Panc1 (cell line): ENCODE measurements at regions not wholly inside any gene's neighbourhood (a gene's known extent, or its start where the extent isn't known, plus 50 kb on each side); places are given as distances from the start of the nearest gene placed in this dataset.

Experiments
- ATAC-seq: fragments of 200-7000 bp; cut with Tn5 transposase; 2 replicates; pipeline ENCODE4 v1.9.1; 2020; ENCODE audit warnings: mild to moderate bottlenecking, moderate library complexity
- BruUV-seq: library from RNA; stranded (reverse); fragments of 400-500 nt; replicated peaks from 2 replicates; lab custom pipeline; 2021; lab: Mats Ljungman, UMichigan
- CTCF ChIA-PET: fragments of 300-600 bp; sonication (Branson Sonifier 250); formaldehyde crosslinking; loops from one replicate; lab custom pipeline; 2022; ENCODE audit warnings: antibody characterized with exemption; lab: Charles Lee
- POLR2A ChIA-PET: fragments of 300-600 bp; sonication (Branson Sonifier 250); formaldehyde crosslinking; loops from one replicate; lab custom pipeline; 2022; ENCODE audit warnings: antibody characterized with exemption; lab: Charles Lee
- DNase-seq: peaks from one replicate; pipeline ENCODE4 v3.0.0-alpha.2; 2010; ENCODE audit warnings: low read depth, low spot score
- H3K27ac ChIP-seq: 2 replicates; pipeline ENCODE4 v1.5.1; 2011; ENCODE audit warnings: mild to moderate bottlenecking, low read length, inconsistent platforms
- H3K27me3 ChIP-seq: fragments of 200-500 bp; sonication (Bioruptor generic); 2 replicates; pipeline ENCODE4 v1.6.0; 2014; ENCODE audit warnings: low read length, inconsistent platforms; ENCODE audit not compliant: control insufficient read depth, insufficient read depth
- H3K36me3 ChIP-seq: fragments of 200-500 bp; sonication (Bioruptor generic); 2 replicates; pipeline ENCODE4 v1.5.1; 2014; ENCODE audit warnings: inconsistent platforms, mild to moderate bottlenecking, low read length, moderate library complexity; ENCODE audit not compliant: control insufficient read depth, insufficient read depth
- H3K4me1 ChIP-seq: 2 replicates; pipeline ENCODE4 v1.5.1; 2011; ENCODE audit warnings: inconsistent platforms, mild to moderate bottlenecking, low read length, moderate library complexity; ENCODE audit not compliant: control insufficient read depth, insufficient read depth
- H3K4me3 ChIP-seq, 2 experiments: 2 replicates each; pipeline ENCODE4 v1.5.1; 2011 to 2012; ENCODE audit warnings: low read depth in 2 of 2, low read length in 2 of 2, mild to moderate bottlenecking in 2 of 2, inconsistent platforms in 1 of 2, moderate library complexity in 1 of 2
- H3K9me3 ChIP-seq: fragments of 200-500 bp; sonication (Bioruptor generic); 2 replicates; pipeline ENCODE4 v1.5.1; 2014; ENCODE audit warnings: low read depth, mild to moderate bottlenecking, inconsistent platforms, low read length, moderate library complexity; ENCODE audit not compliant: control insufficient read depth, insufficient read depth
- POLR2AphosphoS5 ChIP-seq: IDR thresholded peaks from 2 replicates; pipeline ENCODE4 v1.6.1; 2012; ENCODE audit warnings: mild to moderate bottlenecking, low read depth, low read length, moderate library complexity
- SIN3A ChIP-seq: IDR thresholded peaks from 2 replicates; pipeline ENCODE4 v1.6.1; 2012; ENCODE audit warnings: low read depth, mild to moderate bottlenecking, low read length, moderate library complexity, borderline replicate concordance; ENCODE audit not compliant: insufficient read depth
- TCF7L2 ChIP-seq: IDR thresholded peaks from 2 replicates; pipeline ENCODE4 v1.6.1; 2011; ENCODE audit warnings: mild to moderate bottlenecking, low read depth, low read length, inconsistent platforms
- in situ Hi-C: cut with HindIII; loops from 2 replicates; pipeline ENCODE4 v1.10.0; 2016; ENCODE audit warnings: low sequenced_read_pairs, low pct_unique_long_range_greater_than_20kb
- intact Hi-C: fragments of 100-400 bp; cut with micrococcal nuclease; formaldehyde crosslinking; loops from one replicate; pipeline ENCODE4 v1.10.0; 2022; ENCODE audit not compliant: unreplicated experiment
- TF ChIP-seq, protein P1 (sequence below), 2 experiments: IDR thresholded peaks; 2 replicates each; pipeline ENCODE4 v1.6.1; 2011 to 2012; ENCODE audit warnings: low read depth in 2 of 2, control low read depth in 1 of 2, low read length in 1 of 2, mild to moderate bottlenecking in 1 of 2, moderate library complexity in 1 of 2; ENCODE audit not compliant: insufficient read depth in 1 of 2
- TF ChIP-seq, protein P2 (sequence below): fragments of 450-650 bp; IDR thresholded peaks from 2 replicates; pipeline ENCODE4 v1.5.1; 2017; ENCODE audit warnings: mild to moderate bottlenecking

DNA sequence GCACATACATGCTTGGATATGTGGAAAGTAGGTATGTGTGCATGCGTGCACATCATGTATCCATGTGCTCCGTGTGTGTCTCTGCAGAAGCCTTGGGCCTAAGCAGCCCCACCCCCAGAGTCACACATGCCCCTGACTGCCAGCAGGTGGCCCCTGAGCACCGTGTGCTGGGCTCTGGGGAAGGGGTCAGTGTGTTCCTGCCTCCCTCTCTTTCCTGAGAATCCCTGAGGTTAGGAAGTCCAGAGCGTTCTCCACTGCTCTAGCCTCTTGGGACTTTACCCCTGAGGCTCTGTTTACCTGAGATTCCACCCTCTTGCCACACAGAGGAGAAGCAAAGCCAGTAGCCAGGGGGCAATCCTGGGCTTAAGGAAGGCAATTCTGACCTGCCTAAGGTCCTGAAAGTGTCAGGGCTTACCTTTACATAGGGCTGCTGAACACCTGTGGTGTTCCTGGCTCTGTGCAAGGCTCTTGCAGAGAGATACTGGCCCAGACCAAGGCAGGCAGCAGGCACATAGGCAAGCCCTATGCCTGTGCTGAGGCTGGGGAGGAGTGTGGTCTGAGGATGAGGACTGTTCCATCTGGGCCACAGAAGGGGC is 207.3 kb downstream of the TMEM38B start:
- DNase-seq: no peak
- Histone ChIP-seq H3K27ac (peak overlapping the region; percentile 63; the same call in 1 of the 2 replicates), H3K27me3 (no peaks in the 10 kb centered on the region), H3K9me3 (no peaks in the 10 kb centered on the region), H3K36me3 (no peaks in the 10 kb centered on the region), H3K4me1 (no peaks in the 10 kb centered on the region), H3K4me3 (no peak overlapping the region)
- TF ChIP-seq, protein P1, sequence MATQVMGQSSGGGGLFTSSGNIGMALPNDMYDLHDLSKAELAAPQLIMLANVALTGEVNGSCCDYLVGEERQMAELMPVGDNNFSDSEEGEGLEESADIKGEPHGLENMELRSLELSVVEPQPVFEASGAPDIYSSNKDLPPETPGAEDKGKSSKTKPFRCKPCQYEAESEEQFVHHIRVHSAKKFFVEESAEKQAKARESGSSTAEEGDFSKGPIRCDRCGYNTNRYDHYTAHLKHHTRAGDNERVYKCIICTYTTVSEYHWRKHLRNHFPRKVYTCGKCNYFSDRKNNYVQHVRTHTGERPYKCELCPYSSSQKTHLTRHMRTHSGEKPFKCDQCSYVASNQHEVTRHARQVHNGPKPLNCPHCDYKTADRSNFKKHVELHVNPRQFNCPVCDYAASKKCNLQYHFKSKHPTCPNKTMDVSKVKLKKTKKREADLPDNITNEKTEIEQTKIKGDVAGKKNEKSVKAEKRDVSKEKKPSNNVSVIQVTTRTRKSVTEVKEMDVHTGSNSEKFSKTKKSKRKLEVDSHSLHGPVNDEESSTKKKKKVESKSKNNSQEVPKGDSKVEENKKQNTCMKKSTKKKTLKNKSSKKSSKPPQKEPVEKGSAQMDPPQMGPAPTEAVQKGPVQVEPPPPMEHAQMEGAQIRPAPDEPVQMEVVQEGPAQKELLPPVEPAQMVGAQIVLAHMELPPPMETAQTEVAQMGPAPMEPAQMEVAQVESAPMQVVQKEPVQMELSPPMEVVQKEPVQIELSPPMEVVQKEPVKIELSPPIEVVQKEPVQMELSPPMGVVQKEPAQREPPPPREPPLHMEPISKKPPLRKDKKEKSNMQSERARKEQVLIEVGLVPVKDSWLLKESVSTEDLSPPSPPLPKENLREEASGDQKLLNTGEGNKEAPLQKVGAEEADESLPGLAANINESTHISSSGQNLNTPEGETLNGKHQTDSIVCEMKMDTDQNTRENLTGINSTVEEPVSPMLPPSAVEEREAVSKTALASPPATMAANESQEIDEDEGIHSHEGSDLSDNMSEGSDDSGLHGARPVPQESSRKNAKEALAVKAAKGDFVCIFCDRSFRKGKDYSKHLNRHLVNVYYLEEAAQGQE (IDR thresholded peaks at IDR 0.05; ENCODE audit: insufficient read depth in 1 of 2, low read depth in 2 of 2, low read length in 1 of 2): no peak
- TF ChIP-seq TCF7L2 (no peak), POLR2AphosphoS5 (no peak), SIN3A (no peak)
- TF ChIP-seq, protein P2, sequence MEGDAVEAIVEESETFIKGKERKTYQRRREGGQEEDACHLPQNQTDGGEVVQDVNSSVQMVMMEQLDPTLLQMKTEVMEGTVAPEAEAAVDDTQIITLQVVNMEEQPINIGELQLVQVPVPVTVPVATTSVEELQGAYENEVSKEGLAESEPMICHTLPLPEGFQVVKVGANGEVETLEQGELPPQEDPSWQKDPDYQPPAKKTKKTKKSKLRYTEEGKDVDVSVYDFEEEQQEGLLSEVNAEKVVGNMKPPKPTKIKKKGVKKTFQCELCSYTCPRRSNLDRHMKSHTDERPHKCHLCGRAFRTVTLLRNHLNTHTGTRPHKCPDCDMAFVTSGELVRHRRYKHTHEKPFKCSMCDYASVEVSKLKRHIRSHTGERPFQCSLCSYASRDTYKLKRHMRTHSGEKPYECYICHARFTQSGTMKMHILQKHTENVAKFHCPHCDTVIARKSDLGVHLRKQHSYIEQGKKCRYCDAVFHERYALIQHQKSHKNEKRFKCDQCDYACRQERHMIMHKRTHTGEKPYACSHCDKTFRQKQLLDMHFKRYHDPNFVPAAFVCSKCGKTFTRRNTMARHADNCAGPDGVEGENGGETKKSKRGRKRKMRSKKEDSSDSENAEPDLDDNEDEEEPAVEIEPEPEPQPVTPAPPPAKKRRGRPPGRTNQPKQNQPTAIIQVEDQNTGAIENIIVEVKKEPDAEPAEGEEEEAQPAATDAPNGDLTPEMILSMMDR: peak; percentile 71
- peak; percentile 93 for ATAC-seq
- intact Hi-C loops (no loop called here), in situ Hi-C loops (no loop called here)
- CTCF ChIA-PET: no interaction called here
- POLR2A ChIA-PET: no interaction called here
- BruUV-seq: no TSS peak

DNA sequence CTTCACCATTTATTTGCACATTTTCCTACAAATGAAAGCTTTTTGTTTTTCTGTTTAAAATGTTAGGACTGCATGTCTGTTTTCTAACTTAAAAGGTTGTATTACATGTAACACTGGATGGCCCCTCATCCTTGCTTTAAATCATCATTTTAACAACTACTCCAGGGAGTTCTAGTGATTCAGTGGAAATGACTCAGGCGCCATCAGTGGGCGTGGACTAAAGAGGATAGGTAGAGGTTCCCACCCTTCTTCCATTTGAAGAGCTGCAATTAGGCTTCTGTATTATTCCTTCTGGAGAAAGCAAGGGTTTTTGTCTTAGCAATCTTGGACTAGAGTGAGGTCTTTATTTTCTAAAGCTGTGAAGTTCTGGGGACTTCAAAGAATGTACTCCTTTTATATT is 213.7 kb downstream of the TMEM38B start:
- in situ Hi-C loops (no loop called here), intact Hi-C loops (no loop called here)
- BruUV-seq: no TSS peak
- Histone ChIP-seq H3K36me3 (no peaks in the 10 kb centered on the region), H3K9me3 (no peaks in the 10 kb centered on the region), H3K4me1 (peaks cover 12% of the 10 kb centered on the region), H3K4me3 (no peak overlapping the region), H3K27ac (peak overlapping the region; percentile 23; the same call in 1 of the 2 replicates), H3K27me3 (no peaks in the 10 kb centered on the region)
- CTCF ChIA-PET: no interaction called here
- no peak for ATAC-seq
- POLR2A ChIA-PET: no interaction called here
- DNase-seq: no peak
- no peak for TF ChIP-seq POLR2AphosphoS5
- TF ChIP-seq, protein P2: no peak
- no peak for TF ChIP-seq SIN3A
- TF ChIP-seq, protein P1 (IDR thresholded peaks at IDR 0.05; ENCODE audit: insufficient read depth in 1 of 2, low read depth in 2 of 2, low read length in 1 of 2): no peak
- no peak for TF ChIP-seq TCF7L2
